GM12892 (cell line): ENCODE measurements at regions not wholly inside any gene's neighbourhood (a gene's known extent, or its start where the extent isn't known, plus 50 kb on each side); places are given as distances from the start of the nearest gene placed in this dataset.

Source experiments
- DNase-seq: peaks from one replicate; pipeline ENCODE4 v3.0.0; 2011; ENCODE audit not compliant: insufficient read length
- FAIRE-seq: peaks from 2 replicates; lab custom pipeline; 2011; peaks lifted over from hg19 to GRCh38; lab: Jason Lieb, UNC
- POLR2A ChIP-seq: IDR thresholded peaks from 2 replicates; pipeline ENCODE4 v1.6.1; 2011; ENCODE audit warnings: low read depth, low read length, control low read depth
- POLR2AphosphoS5 ChIP-seq: IDR thresholded peaks from 2 replicates; pipeline ENCODE4 v1.6.1; 2011; ENCODE audit warnings: low read depth, low read length, control low read depth
- TAF1 ChIP-seq: IDR thresholded peaks from 2 replicates; pipeline ENCODE4 v1.6.1; 2011; ENCODE audit warnings: low read depth, mild to moderate bottlenecking, control low read depth, low read length, borderline replicate concordance

GRCh38 chr18:28804512-28805202, 627.7 kb upstream of the CDH2 start:
- no peak for FAIRE-seq
- TF ChIP-seq POLR2A: no peak
- TF ChIP-seq POLR2AphosphoS5: no peak
- TF ChIP-seq TAF1: no peak
- no peak for DNase-seq

- TF ChIP-seq POLR2AphosphoS5 (no peak), POLR2A (no peak), TAF1 (no peak)
- DNase-seq: no peak
- FAIRE-seq: no peak
Measured at GRCh38 chr18:28802546-28802945, 625.6 kb upstream of the CDH2 start.

GRCh38 chr18:28801876-28802275, 624.9 kb upstream of the CDH2 start:
- DNase-seq (no peak), FAIRE-seq (no peak)
- no peak for TF ChIP-seq POLR2A
- no peak for TF ChIP-seq POLR2AphosphoS5
- no peak for TF ChIP-seq TAF1

- DNase-seq (no peak), FAIRE-seq (no peak)
- TF ChIP-seq TAF1: no peak
- TF ChIP-seq POLR2AphosphoS5: no peak
- no peak for TF ChIP-seq POLR2A
Measured at GRCh38 chr18:28794459-28795245, 617.7 kb upstream of the CDH2 start.

GRCh38 chr18:28793901-28794300, 617.0 kb upstream of the CDH2 start:
- FAIRE-seq (no peak), DNase-seq (no peak)
- TF ChIP-seq POLR2AphosphoS5 (no peak), POLR2A (no peak), TAF1 (no peak)

GRCh38 chr18:28792404-28793086, 615.6 kb upstream of the CDH2 start:
- TF ChIP-seq TAF1: no peak
- no peak for TF ChIP-seq POLR2AphosphoS5
- TF ChIP-seq POLR2A: no peak
- no peak for FAIRE-seq
- no peak for DNase-seq

- FAIRE-seq (no peak), DNase-seq (no peak)
- TF ChIP-seq POLR2AphosphoS5: no peak
Measured at GRCh38 chr18:28791101-28791500, 614.2 kb upstream of the CDH2 start.

- no peak for TF ChIP-seq POLR2AphosphoS5
- TF ChIP-seq POLR2A: no peak
- TF ChIP-seq TAF1: no peak
- no peak for DNase-seq
- no peak for FAIRE-seq
Measured at GRCh38 chr18:28789502-28789901, 612.6 kb upstream of the CDH2 start.

GRCh38 chr18:28786926-28787325, 610.0 kb upstream of the CDH2 start:
- no peak for DNase-seq
- TF ChIP-seq POLR2A (no peak), TAF1 (no peak), POLR2AphosphoS5 (no peak)
- no peak for FAIRE-seq

- no peak for DNase-seq
- no peak for FAIRE-seq
- TF ChIP-seq POLR2A: no peak
- TF ChIP-seq POLR2AphosphoS5: no peak
- TF ChIP-seq TAF1: no peak
Measured at GRCh38 chr18:28781616-28782362, 604.9 kb upstream of the CDH2 start.

GRCh38 chr18:28778706-28779105, 601.8 kb upstream of the CDH2 start:
- FAIRE-seq: no peak
- TF ChIP-seq TAF1: no peak
- TF ChIP-seq POLR2A: no peak
- TF ChIP-seq POLR2AphosphoS5: no peak
- no peak for DNase-seq
